ENCODE measurements at regions not wholly inside any gene's neighbourhood (a gene's known extent, or its start where the extent isn't known, plus 50 kb on each side); places are given as distances from the start of the nearest gene placed in this dataset.
"Not testable (repeated sequence)": the region's sequence is repeated elsewhere in the genome, so short reads cannot be mapped to it uniquely, and the experiment has no call there.

GRCh38 chr6:113776998-113777397 is 80.1 kb upstream of the MARCKS start:
- in situ Hi-C loops (cut with HindIII; ENCODE audit: low pct_unique_long_range_greater_than_20kb, low sequenced_read_pairs) = no loop called here
- DNase-seq (ENCODE audit: low read depth, low spot score) = no peak

- no peak for DNase-seq (ENCODE audit: low read depth, low spot score)
- in situ Hi-C loops (cut with HindIII; ENCODE audit: low pct_unique_long_range_greater_than_20kb, low sequenced_read_pairs) = no loop called here
Observed at GRCh38 chr6:113777601-113778000, 79.5 kb upstream of the MARCKS start.

GRCh38 chr6:113779656-113780055 is 77.5 kb upstream of the MARCKS start:
- in situ Hi-C loops (cut with HindIII; ENCODE audit: low pct_unique_long_range_greater_than_20kb, low sequenced_read_pairs) = no loop called here
- DNase-seq (ENCODE audit: low read depth, low spot score) = no peak

GRCh38 chr6:113782636-113783035 is 74.5 kb upstream of the MARCKS start:
- in situ Hi-C loops (cut with HindIII; ENCODE audit: low pct_unique_long_range_greater_than_20kb, low sequenced_read_pairs) = no loop called here
- DNase-seq (ENCODE audit: low read depth, low spot score) = no peak

- no peak for DNase-seq (ENCODE audit: low read depth, low spot score)
- in situ Hi-C loops (cut with HindIII; ENCODE audit: low pct_unique_long_range_greater_than_20kb, low sequenced_read_pairs) = no loop called here
Observed at GRCh38 chr6:113786168-113786567, 71.0 kb upstream of the MARCKS start.

- no peak for DNase-seq (ENCODE audit: low read depth, low spot score)
- in situ Hi-C loops (cut with HindIII; ENCODE audit: low pct_unique_long_range_greater_than_20kb, low sequenced_read_pairs) = no loop called here
Observed at GRCh38 chr6:113788586-113788985, 68.6 kb upstream of the MARCKS start.

GRCh38 chr6:113791225-113791624 is 65.9 kb upstream of the MARCKS start:
- DNase-seq (ENCODE audit: low read depth, low spot score); in situ Hi-C loops (cut with HindIII; ENCODE audit: low pct_unique_long_range_greater_than_20kb, low sequenced_read_pairs): not testable (repeated sequence)

- DNase-seq (ENCODE audit: low read depth, low spot score); in situ Hi-C loops (cut with HindIII; ENCODE audit: low pct_unique_long_range_greater_than_20kb, low sequenced_read_pairs): not testable (repeated sequence)
Observed at GRCh38 chr6:113795371-113795770, 61.8 kb upstream of the MARCKS start.

- in situ Hi-C loops (cut with HindIII; ENCODE audit: low pct_unique_long_range_greater_than_20kb, low sequenced_read_pairs) = no loop called here
- no peak for DNase-seq (ENCODE audit: low read depth, low spot score)
Observed at GRCh38 chr6:113796038-113796437, 61.1 kb upstream of the MARCKS start.

- in situ Hi-C loops (cut with HindIII; ENCODE audit: low pct_unique_long_range_greater_than_20kb, low sequenced_read_pairs) = no loop called here
- no peak for DNase-seq (ENCODE audit: low read depth, low spot score)
Observed at GRCh38 chr6:113802779-113803178, 54.4 kb upstream of the MARCKS start.

GRCh38 chr6:113805173-113805790 is 51.9 kb upstream of the MARCKS start:
- in situ Hi-C loops (cut with HindIII; ENCODE audit: low pct_unique_long_range_greater_than_20kb, low sequenced_read_pairs) = no loop called here
- no peak for DNase-seq (ENCODE audit: low read depth, low spot score)

- no peak for DNase-seq (ENCODE audit: low read depth, low spot score)
- in situ Hi-C loops (cut with HindIII; ENCODE audit: low pct_unique_long_range_greater_than_20kb, low sequenced_read_pairs) = no loop called here
Observed at GRCh38 chr6:113805811-113806495, 51.2 kb upstream of the MARCKS start.

Small RNA genes lying in the stretch of these regions (small RNA-seq; reads per million reads assigned to genes)
- gene RNU6-1163P = 0.02 to 0.48 reads per million in 2 experiments
